DOHH2 (cell line): ENCODE measurements at regions not wholly inside any gene's neighbourhood (a gene's known extent, or its start where the extent isn't known, plus 50 kb on each side); places are given as distances from the start of the nearest gene placed in this dataset.

Experiments used
- H3F3A ChIP-seq: fragments of 200-600 bp; sonication (generic), shearing (Covaris generic); 2 replicates; pipeline ENCODE4 v1.6.0; 2016; ENCODE audit warnings: antibody characterized with exemption, mild to moderate bottlenecking; ENCODE audit not compliant: control insufficient read depth, insufficient read depth
- H3K27ac ChIP-seq: fragments of 200-600 bp; sonication (generic); 2 replicates; pipeline ENCODE4 v1.5.1; 2014; ENCODE audit warnings: low read depth, mild to moderate bottlenecking, low read length, moderate library complexity
- H3K27me3 ChIP-seq: fragments of 200-600 bp; sonication (generic); 2 replicates; pipeline ENCODE4 v1.6.1; 2014; ENCODE audit warnings: mild to moderate bottlenecking, low read length, mixed read lengths; ENCODE audit not compliant: control insufficient read depth
- H3K36me3 ChIP-seq: fragments of 200-600 bp; sonication (generic); 2 replicates; pipeline ENCODE4 v1.6.1; 2014; ENCODE audit warnings: mild to moderate bottlenecking, low read length, moderate library complexity, mixed read lengths; ENCODE audit not compliant: control insufficient read depth
- H3K4me1 ChIP-seq: fragments of 200-600 bp; sonication (generic); 2 replicates; pipeline ENCODE4 v1.6.1; 2014; ENCODE audit warnings: mild to moderate bottlenecking, low read length, mixed read lengths; ENCODE audit not compliant: control insufficient read depth
- H3K4me2 ChIP-seq: fragments of 200-600 bp; sonication (generic); 2 replicates; pipeline ENCODE4 v1.6.0; 2014; ENCODE audit warnings: mild to moderate bottlenecking, low read length, moderate library complexity
- H3K4me3 ChIP-seq: fragments of 200-600 bp; sonication (generic); 2 replicates; pipeline ENCODE4 v1.5.1; 2014; ENCODE audit warnings: mild to moderate bottlenecking, low read length, mixed read lengths
- H3K79me2 ChIP-seq: fragments of 200-600 bp; sonication (generic); 2 replicates; pipeline ENCODE4 v1.6.1; 2014; ENCODE audit warnings: mild to moderate bottlenecking, low read length, mixed read lengths; ENCODE audit not compliant: control insufficient read depth
- H3K9me2 ChIP-seq: fragments of 200-600 bp; sonication (generic); replicated peaks from 2 replicates; pipeline ENCODE4 v1.6.1; 2014; ENCODE audit warnings: mild to moderate bottlenecking, low read length, mixed read lengths; ENCODE audit not compliant: control insufficient read depth
- H3K9me3 ChIP-seq: fragments of 200-600 bp; sonication (generic); 2 replicates; pipeline ENCODE4 v1.6.1; 2014; ENCODE audit warnings: antibody characterized with exemption, low read length, mixed read lengths; ENCODE audit not compliant: control insufficient read depth, insufficient read depth
- H4K20me1 ChIP-seq: fragments of 200-600 bp; sonication (generic); 2 replicates; pipeline ENCODE4 v1.6.0; 2014; ENCODE audit warnings: low read depth, mild to moderate bottlenecking, antibody characterized with exemption, low read length, moderate library complexity; ENCODE audit not compliant: control insufficient read depth, insufficient read depth
- EZH2phosphoT487 ChIP-seq: fragments of 200-600 bp; sonication (generic); IDR thresholded peaks from 2 replicates; pipeline ENCODE4 v1.6.1; 2017; ENCODE audit warnings: borderline replicate concordance, mild to moderate bottlenecking, antibody characterized with exemption, low read length, moderate library complexity, mixed read lengths
- TF ChIP-seq, protein P1 (sequence below): fragments of 200-600 bp; sonication (generic); IDR thresholded peaks from one replicate; pipeline ENCODE4 v1.5.1; 2014; ENCODE audit warnings: antibody characterized with exemption, mild to moderate bottlenecking, low read depth, low read length; ENCODE audit not compliant: poor library complexity, severe bottlenecking

DNA sequence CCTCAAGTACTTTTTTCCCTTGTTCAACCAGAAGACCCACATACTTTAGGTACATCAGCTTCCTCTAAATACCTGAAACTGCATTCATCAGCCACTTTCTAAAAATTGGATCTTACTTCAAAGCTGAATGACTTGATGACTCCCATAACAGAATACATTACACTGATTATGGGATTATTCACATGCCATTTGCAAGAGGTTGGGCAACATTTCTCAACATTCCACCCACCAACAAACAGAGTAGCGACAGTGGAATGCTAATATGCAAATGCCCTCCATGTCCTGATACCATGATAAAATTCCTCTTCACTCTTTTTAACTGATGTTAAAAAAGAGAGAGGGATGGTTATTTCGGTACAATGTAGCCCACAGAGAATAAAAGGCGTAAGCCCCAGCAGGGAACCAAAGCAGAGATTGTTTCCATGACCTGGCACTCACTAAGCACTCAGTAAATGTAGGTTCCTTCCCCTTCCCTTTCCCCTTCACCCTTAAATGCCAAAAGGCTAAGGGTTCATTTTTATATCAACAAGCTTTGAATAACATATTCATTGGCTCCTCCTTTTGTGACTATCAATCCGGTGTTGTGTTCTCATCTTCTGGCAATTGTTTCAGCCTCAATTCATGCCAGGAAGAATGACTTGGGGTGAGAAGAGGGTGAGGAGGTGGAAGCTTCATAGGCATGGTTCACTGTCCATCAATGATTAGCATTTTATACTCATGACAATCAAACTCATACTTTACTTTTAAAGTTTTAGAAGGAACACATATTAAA, 317.2 kb downstream of the DHX15 start:
- Histone ChIP-seq H3K9me3 (no peaks in the 10 kb centered on the region), H3F3A (no peaks in the 10 kb centered on the region), H3K4me1 (no peaks in the 10 kb centered on the region), H3K27me3 (no peaks in the 10 kb centered on the region), H3K27ac (no peak overlapping the region), H3K36me3 (no peaks in the 10 kb centered on the region), H3K4me2 (no peak overlapping the region), H3K79me2 (no peaks in the 10 kb centered on the region), H3K9me2 (no peaks in the 10 kb centered on the region; the same call in 1 of the 2 replicates), H4K20me1 (no peaks in the 10 kb centered on the region), H3K4me3 (no peak overlapping the region)
- no peak for TF ChIP-seq EZH2phosphoT487
- TF ChIP-seq, protein P1, sequence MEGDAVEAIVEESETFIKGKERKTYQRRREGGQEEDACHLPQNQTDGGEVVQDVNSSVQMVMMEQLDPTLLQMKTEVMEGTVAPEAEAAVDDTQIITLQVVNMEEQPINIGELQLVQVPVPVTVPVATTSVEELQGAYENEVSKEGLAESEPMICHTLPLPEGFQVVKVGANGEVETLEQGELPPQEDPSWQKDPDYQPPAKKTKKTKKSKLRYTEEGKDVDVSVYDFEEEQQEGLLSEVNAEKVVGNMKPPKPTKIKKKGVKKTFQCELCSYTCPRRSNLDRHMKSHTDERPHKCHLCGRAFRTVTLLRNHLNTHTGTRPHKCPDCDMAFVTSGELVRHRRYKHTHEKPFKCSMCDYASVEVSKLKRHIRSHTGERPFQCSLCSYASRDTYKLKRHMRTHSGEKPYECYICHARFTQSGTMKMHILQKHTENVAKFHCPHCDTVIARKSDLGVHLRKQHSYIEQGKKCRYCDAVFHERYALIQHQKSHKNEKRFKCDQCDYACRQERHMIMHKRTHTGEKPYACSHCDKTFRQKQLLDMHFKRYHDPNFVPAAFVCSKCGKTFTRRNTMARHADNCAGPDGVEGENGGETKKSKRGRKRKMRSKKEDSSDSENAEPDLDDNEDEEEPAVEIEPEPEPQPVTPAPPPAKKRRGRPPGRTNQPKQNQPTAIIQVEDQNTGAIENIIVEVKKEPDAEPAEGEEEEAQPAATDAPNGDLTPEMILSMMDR = no peak

DNA sequence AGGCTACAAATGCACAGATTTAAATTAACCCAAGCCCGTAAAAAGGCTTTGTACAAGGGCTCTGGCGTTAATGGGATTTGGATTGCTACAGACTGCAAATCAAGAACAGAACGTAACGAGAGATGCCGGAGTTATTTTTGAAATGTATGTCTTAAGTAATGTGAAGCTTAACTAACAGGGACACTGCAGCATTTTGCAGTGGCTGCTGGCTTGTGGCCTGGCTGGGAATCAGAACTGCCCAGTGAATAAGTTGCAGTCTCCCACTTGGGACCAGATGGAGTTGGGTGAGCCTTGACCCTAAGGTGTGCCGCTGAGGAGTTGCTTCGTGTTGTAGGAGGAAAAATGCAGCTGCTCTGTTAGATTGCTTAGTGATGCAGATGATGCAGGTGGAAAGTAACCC, 318.4 kb downstream of the DHX15 start:
- H3K4me2 ChIP-seq = no peak overlapping the region
- no peaks in the 10 kb centered on the region for H3K4me1 ChIP-seq
- no peak overlapping the region for H3K27ac ChIP-seq
- H4K20me1 ChIP-seq = no peaks in the 10 kb centered on the region
- H3K36me3 ChIP-seq = no peaks in the 10 kb centered on the region
- H3K4me3 ChIP-seq = no peak overlapping the region
- no peaks in the 10 kb centered on the region for H3K27me3 ChIP-seq
- no peak for TF ChIP-seq EZH2phosphoT487
- TF ChIP-seq, protein P1 = no peak
- H3F3A ChIP-seq = no peaks in the 10 kb centered on the region
- H3K79me2 ChIP-seq = no peaks in the 10 kb centered on the region
- no peaks in the 10 kb centered on the region for H3K9me3 ChIP-seq
- H3K9me2 ChIP-seq = no peaks in the 10 kb centered on the region; the same call in 1 of the 2 replicates

DNA sequence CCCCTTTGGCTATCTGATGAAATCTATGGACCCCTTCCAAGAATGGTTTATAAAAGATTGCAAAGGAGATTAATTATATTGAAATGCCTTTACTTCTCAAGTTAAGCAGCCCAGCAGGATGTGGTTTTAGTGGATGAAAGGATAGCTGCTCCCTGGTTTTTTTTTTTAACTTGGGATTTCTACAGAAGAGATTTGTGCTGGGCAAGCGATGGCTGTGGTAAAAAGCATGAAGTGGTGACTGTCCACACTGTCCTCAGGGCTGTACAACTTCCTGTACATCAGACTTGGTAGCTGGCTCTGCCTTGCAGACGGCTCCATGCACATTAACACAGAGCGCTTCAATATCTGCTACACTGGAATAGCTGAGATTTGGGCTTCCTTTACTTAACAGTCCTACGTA, 321.7 kb downstream of the DHX15 start:
- Histone ChIP-seq H3K4me3 (no peak overlapping the region), H3K36me3 (no peaks in the 10 kb centered on the region), H3K9me3 (no peaks in the 10 kb centered on the region), H3K27ac (no peak overlapping the region), H3F3A (no peaks in the 10 kb centered on the region), H3K4me1 (no peaks in the 10 kb centered on the region), H4K20me1 (no peaks in the 10 kb centered on the region), H3K4me2 (no peak overlapping the region), H3K79me2 (no peaks in the 10 kb centered on the region), H3K27me3 (no peaks in the 10 kb centered on the region), H3K9me2 (no peaks in the 10 kb centered on the region)
- TF ChIP-seq, protein P1 = no peak
- no peak for TF ChIP-seq EZH2phosphoT487
